ENCODE measurements at regions not wholly inside any gene's neighbourhood (a gene's known extent, or its start where the extent isn't known, plus 50 kb on each side); places are given as distances from the start of the nearest gene placed in this dataset.

- no peak for DNase-seq (ENCODE audit: low read depth in 1 of 2, low spot score in 1 of 2)
- Histone ChIP-seq H3K4me3 (replicated peaks; ENCODE audit: insufficient read depth, low read length) (no peak overlapping the region), H3K27me3 (ENCODE audit: insufficient read depth, poor library complexity, severe bottlenecking) (peaks cover 4% of the 10 kb centered on the region), H3K27ac (replicated peaks) (no peak overlapping the region)
- no peak for TF ChIP-seq POLR2AphosphoS5 (IDR thresholded peaks at IDR 0.05; ENCODE audit: low read depth)
- TF ChIP-seq CTCF (IDR thresholded peaks at IDR 0.05; ENCODE audit: insufficient read depth, low read length): no peak
- no peak for TF ChIP-seq SPI1 (IDR thresholded peaks at IDR 0.05; ENCODE audit: borderline replicate concordance, low read depth)
- TF ChIP-seq GABPA (IDR thresholded peaks at IDR 0.05; ENCODE audit: low read depth): no peak
- no peak for TF ChIP-seq REST (IDR thresholded peaks at IDR 0.05; ENCODE audit: insufficient replicate concordance, low read depth)
These were observed 254.4 kb upstream of the TANK start for GRCh38 chr2:160905862-160906261.

- Histone ChIP-seq H3K4me3 (replicated peaks; ENCODE audit: insufficient read depth, low read length) (no peak overlapping the region), H3K27ac (replicated peaks) (no peak overlapping the region), H3K27me3 (ENCODE audit: insufficient read depth, poor library complexity, severe bottlenecking) (peaks cover 4% of the 10 kb centered on the region)
- no peak for DNase-seq (ENCODE audit: low read depth in 1 of 2, low spot score in 1 of 2)
- TF ChIP-seq GABPA (IDR thresholded peaks at IDR 0.05; ENCODE audit: low read depth) (no peak), REST (IDR thresholded peaks at IDR 0.05; ENCODE audit: insufficient replicate concordance, low read depth) (no peak), CTCF (IDR thresholded peaks at IDR 0.05; ENCODE audit: insufficient read depth, low read length) (no peak), POLR2AphosphoS5 (IDR thresholded peaks at IDR 0.05; ENCODE audit: low read depth) (no peak), SPI1 (IDR thresholded peaks at IDR 0.05; ENCODE audit: borderline replicate concordance, low read depth) (no peak)
These were observed 253.3 kb upstream of the TANK start for GRCh38 chr2:160906878-160907277.

- peaks cover 4% of the 10 kb centered on the region for H3K27me3 ChIP-seq (ENCODE audit: insufficient read depth, poor library complexity, severe bottlenecking)
- no peak for DNase-seq (ENCODE audit: low read depth in 1 of 2, low spot score in 1 of 2)
- no peak overlapping the region for H3K27ac ChIP-seq (replicated peaks)
- no peak for TF ChIP-seq GABPA (IDR thresholded peaks at IDR 0.05; ENCODE audit: low read depth)
- H3K4me3 ChIP-seq (replicated peaks; ENCODE audit: insufficient read depth, low read length): no peak overlapping the region
These were observed 252.5 kb upstream of the TANK start for GRCh38 chr2:160907738-160908137.

GRCh38 chr2:160908157-160908556 lies 252.1 kb upstream of the TANK start:
- no peak overlapping the region for H3K27ac ChIP-seq (replicated peaks)
- TF ChIP-seq CTCF (IDR thresholded peaks at IDR 0.05; ENCODE audit: insufficient read depth, low read length): no peak
- no peak for TF ChIP-seq POLR2AphosphoS5 (IDR thresholded peaks at IDR 0.05; ENCODE audit: low read depth)
- no peak for TF ChIP-seq SPI1 (IDR thresholded peaks at IDR 0.05; ENCODE audit: borderline replicate concordance, low read depth)
- no peak for TF ChIP-seq GABPA (IDR thresholded peaks at IDR 0.05; ENCODE audit: low read depth)
- TF ChIP-seq REST (IDR thresholded peaks at IDR 0.05; ENCODE audit: insufficient replicate concordance, low read depth): no peak
- H3K4me3 ChIP-seq (replicated peaks; ENCODE audit: insufficient read depth, low read length): no peak overlapping the region
- DNase-seq (ENCODE audit: low read depth in 1 of 2, low spot score in 1 of 2): no peak
- peaks cover 4% of the 10 kb centered on the region for H3K27me3 ChIP-seq (ENCODE audit: insufficient read depth, poor library complexity, severe bottlenecking)
